ENCODE measurements at regions not wholly inside any gene's neighbourhood (a gene's known extent, or its start where the extent isn't known, plus 50 kb on each side); places are given as distances from the start of the nearest gene placed in this dataset.
"Not testable (repeated sequence)": the region's sequence is repeated elsewhere in the genome, so short reads cannot be mapped to it uniquely, and the experiment has no call there.

GRCh38 chr4:97121493-97121892 is 1021.8 kb downstream of the STPG2 start:
- in situ Hi-C loops (cut with HindIII; ENCODE audit: low pct_ligation_motif_present, low pct_unique_long_range_greater_than_20kb, low sequenced_read_pairs) = no loop called here

GRCh38 chr4:97123573-97123972 is 1019.7 kb downstream of the STPG2 start:
- no peak for DNase-seq
- in situ Hi-C loops (cut with HindIII; ENCODE audit: low pct_ligation_motif_present, low pct_unique_long_range_greater_than_20kb, low sequenced_read_pairs) = no loop called here

More at GRCh38 chr4:97121493-97121892, 1021.8 kb downstream of the STPG2 start:
- DNase-seq = no peak

GRCh38 chr4:97132435-97132834 is 1010.8 kb downstream of the STPG2 start:
- in situ Hi-C loops (cut with HindIII; ENCODE audit: low pct_ligation_motif_present, low pct_unique_long_range_greater_than_20kb, low sequenced_read_pairs) = no loop called here

GRCh38 chr4:97134456-97134855 is 1008.8 kb downstream of the STPG2 start:
- DNase-seq = no peak
- in situ Hi-C loops (cut with HindIII; ENCODE audit: low pct_ligation_motif_present, low pct_unique_long_range_greater_than_20kb, low sequenced_read_pairs) = no loop called here

More at GRCh38 chr4:97132435-97132834, 1010.8 kb downstream of the STPG2 start:
- no peak for DNase-seq

GRCh38 chr4:97139791-97140190 is 1003.5 kb downstream of the STPG2 start:
- in situ Hi-C loops (cut with HindIII; ENCODE audit: low pct_ligation_motif_present, low pct_unique_long_range_greater_than_20kb, low sequenced_read_pairs) = no loop called here
- no peak for DNase-seq

- in situ Hi-C loops (cut with HindIII; ENCODE audit: low pct_ligation_motif_present, low pct_unique_long_range_greater_than_20kb, low sequenced_read_pairs) = no loop called here
- DNase-seq = no peak
Measured at GRCh38 chr4:97140545-97140944, 1002.7 kb downstream of the STPG2 start.

GRCh38 chr4:97141332-97141731 is 1001.9 kb downstream of the STPG2 start:
- in situ Hi-C loops (cut with HindIII; ENCODE audit: low pct_ligation_motif_present, low pct_unique_long_range_greater_than_20kb, low sequenced_read_pairs) = not testable (repeated sequence)

GRCh38 chr4:97142410-97142809 is 1000.9 kb downstream of the STPG2 start:
- DNase-seq = no peak
- in situ Hi-C loops (cut with HindIII; ENCODE audit: low pct_ligation_motif_present, low pct_unique_long_range_greater_than_20kb, low sequenced_read_pairs) = no loop called here

More at GRCh38 chr4:97141332-97141731, 1001.9 kb downstream of the STPG2 start:
- not testable (repeated sequence) for DNase-seq

GRCh38 chr4:97142893-97143292 is 1000.4 kb downstream of the STPG2 start:
- in situ Hi-C loops (cut with HindIII; ENCODE audit: low pct_ligation_motif_present, low pct_unique_long_range_greater_than_20kb, low sequenced_read_pairs) = no loop called here
- no peak for DNase-seq

- DNase-seq = no peak
- in situ Hi-C loops (cut with HindIII; ENCODE audit: low pct_ligation_motif_present, low pct_unique_long_range_greater_than_20kb, low sequenced_read_pairs) = no loop called here
Measured at GRCh38 chr4:97144199-97144598, 999.1 kb downstream of the STPG2 start.

- no peak for DNase-seq
- in situ Hi-C loops (cut with HindIII; ENCODE audit: low pct_ligation_motif_present, low pct_unique_long_range_greater_than_20kb, low sequenced_read_pairs) = no loop called here
Measured at GRCh38 chr4:97150966-97151365, 992.3 kb downstream of the STPG2 start.

GRCh38 chr4:97152149-97152548 is 991.1 kb downstream of the STPG2 start:
- no peak for DNase-seq
- in situ Hi-C loops (cut with HindIII; ENCODE audit: low pct_ligation_motif_present, low pct_unique_long_range_greater_than_20kb, low sequenced_read_pairs) = no loop called here

GRCh38 chr4:97153042-97153441 is 990.2 kb downstream of the STPG2 start:
- peak; percentile 27 for DNase-seq
- in situ Hi-C loops (cut with HindIII; ENCODE audit: low pct_ligation_motif_present, low pct_unique_long_range_greater_than_20kb, low sequenced_read_pairs) = no loop called here

GRCh38 chr4:97159625-97160024 is 983.7 kb downstream of the STPG2 start:
- in situ Hi-C loops (cut with HindIII; ENCODE audit: low pct_ligation_motif_present, low pct_unique_long_range_greater_than_20kb, low sequenced_read_pairs) = no loop called here
- DNase-seq = no peak

- in situ Hi-C loops (cut with HindIII; ENCODE audit: low pct_ligation_motif_present, low pct_unique_long_range_greater_than_20kb, low sequenced_read_pairs) = no loop called here
- no peak for DNase-seq
Measured at GRCh38 chr4:97185233-97185632, 958.0 kb downstream of the STPG2 start.

GRCh38 chr4:97197106-97197505 is 946.2 kb downstream of the STPG2 start:
- in situ Hi-C loops (cut with HindIII; ENCODE audit: low pct_ligation_motif_present, low pct_unique_long_range_greater_than_20kb, low sequenced_read_pairs) = no loop called here
- no peak for DNase-seq

GRCh38 chr4:97208749-97209148 is 934.5 kb downstream of the STPG2 start:
- in situ Hi-C loops (cut with HindIII; ENCODE audit: low pct_ligation_motif_present, low pct_unique_long_range_greater_than_20kb, low sequenced_read_pairs) = no loop called here
- no peak for DNase-seq

- DNase-seq = no peak
Measured at GRCh38 chr4:97215409-97215941, 927.8 kb downstream of the STPG2 start.

GRCh38 chr4:97216046-97216445 is 927.2 kb downstream of the STPG2 start:
- no peak for DNase-seq

More at GRCh38 chr4:97215409-97215941, 927.8 kb downstream of the STPG2 start:
- in situ Hi-C loops (cut with HindIII; ENCODE audit: low pct_ligation_motif_present, low pct_unique_long_range_greater_than_20kb, low sequenced_read_pairs) = no loop called here

GRCh38 chr4:97235521-97235920 is 907.8 kb downstream of the STPG2 start:
- in situ Hi-C loops (cut with HindIII; ENCODE audit: low pct_ligation_motif_present, low pct_unique_long_range_greater_than_20kb, low sequenced_read_pairs) = no loop called here
- DNase-seq = no peak

More at GRCh38 chr4:97216046-97216445, 927.2 kb downstream of the STPG2 start:
- in situ Hi-C loops (cut with HindIII; ENCODE audit: low pct_ligation_motif_present, low pct_unique_long_range_greater_than_20kb, low sequenced_read_pairs) = no loop called here
